GM23338 (cell line): ENCODE measurements at regions not wholly inside any gene's neighbourhood (a gene's known extent, or its start where the extent isn't known, plus 50 kb on each side); places are given as distances from the start of the nearest gene placed in this dataset.

Experiments used
- CTCF ChIP-seq, 2 experiments: fragments of 200-600 bp in 1 of 2; sonication (generic) in 1 of 2; conservative IDR thresholded peaks; 2 replicates each; pipeline versions ENCODE4 v1.5.1 to v1.6.1; 2016 to 2017; ENCODE audit warnings: antibody characterized with exemption in 2 of 2, low read depth in 2 of 2, mild to moderate bottlenecking in 2 of 2, moderate library complexity in 1 of 2
- EZH2 ChIP-seq: fragments of 200-600 bp; sonication (generic); IDR thresholded peaks from one replicate; pipeline ENCODE4 v1.8.0; 2017; ENCODE audit warnings: antibody characterized with exemption, mild to moderate bottlenecking, low read depth; ENCODE audit not compliant: unreplicated experiment
- EZH2phosphoT487 ChIP-seq: fragments of 200-600 bp; sonication (generic); IDR thresholded peaks from one replicate; pipeline ENCODE4 v1.8.1; 2018; ENCODE audit warnings: antibody characterized with exemption; ENCODE audit not compliant: unreplicated experiment
- JUNB ChIP-seq: IDR thresholded peaks from one replicate; pipeline ENCODE4 v1.6.1; 2016; ENCODE audit warnings: antibody characterized with exemption; ENCODE audit not compliant: unreplicated experiment
- NANOG ChIP-seq: IDR thresholded peaks from 2 replicates; pipeline ENCODE4 v1.6.1; 2016; ENCODE audit warnings: antibody characterized with exemption, borderline replicate concordance
- POLR2AphosphoS5 ChIP-seq: IDR thresholded peaks from 2 replicates; pipeline ENCODE4 v1.6.1; 2016; ENCODE audit warnings: antibody characterized with exemption, low read depth
- REST ChIP-seq: IDR thresholded peaks from one replicate; pipeline ENCODE4 v1.6.1; 2018; ENCODE audit warnings: antibody characterized with exemption; ENCODE audit not compliant: unreplicated experiment
- STAT1 ChIP-seq: IDR thresholded peaks from one replicate; pipeline ENCODE4 v1.6.1; 2016; ENCODE audit warnings: antibody characterized with exemption; ENCODE audit not compliant: unreplicated experiment
- ZNF114 ChIP-seq: fragments of 250-450 bp; sonication (Bioruptor Pico); IDR thresholded peaks from 2 replicates; pipeline ENCODE4 v1.5.0; 2020; ENCODE audit warnings: mild to moderate bottlenecking, moderate library complexity

- TF ChIP-seq CTCF (conservative IDR thresholded peaks at IDR 0.05; ENCODE audit: low read depth in 2 of 2): no peak
- no peak for TF ChIP-seq POLR2AphosphoS5
- no peak for TF ChIP-seq EZH2
- TF ChIP-seq REST: no peak
- no peak for TF ChIP-seq STAT1
- no peak for TF ChIP-seq ZNF114
- no peak for TF ChIP-seq NANOG
- no peak for TF ChIP-seq EZH2phosphoT487
- no peak for TF ChIP-seq JUNB
Measured at GRCh38 chr6:23890543-23891227, 235.3 kb upstream of the NRSN1 start.
